H4 (cell line): ENCODE measurements at regions not wholly inside any gene's neighbourhood (a gene's known extent, or its start where the extent isn't known, plus 50 kb on each side); places are given as distances from the start of the nearest gene placed in this dataset.

Source experiments
- DNase-seq: peaks from one replicate; pipeline ENCODE4 v3.0.0-alpha.2; 2015; ENCODE audit warnings: low spot score

- no peak for DNase-seq
Observed at GRCh38 chr16:73536931-73537330, 489.0 kb upstream of the ZFHX3 start.

- no peak for DNase-seq
Observed at GRCh38 chr16:73531021-73531420, 483.1 kb upstream of the ZFHX3 start.

GRCh38 chr16:73530529-73530928 is 482.6 kb upstream of the ZFHX3 start:
- no peak for DNase-seq

GRCh38 chr16:73529303-73530012 is 481.5 kb upstream of the ZFHX3 start:
- no peak for DNase-seq

- no peak for DNase-seq
Observed at GRCh38 chr16:73527187-73527586, 479.3 kb upstream of the ZFHX3 start.

- DNase-seq: no peak
Observed at GRCh38 chr16:73526011-73526804, 478.3 kb upstream of the ZFHX3 start.

GRCh38 chr16:73523209-73523608 is 475.3 kb upstream of the ZFHX3 start:
- DNase-seq: no peak

- DNase-seq: no peak
Observed at GRCh38 chr16:73521499-73521898, 473.6 kb upstream of the ZFHX3 start.

GRCh38 chr16:73515616-73516015 is 467.7 kb upstream of the ZFHX3 start:
- no peak for DNase-seq

GRCh38 chr16:73510852-73511251 is 462.9 kb upstream of the ZFHX3 start:
- DNase-seq: no peak

- DNase-seq: no peak
Observed at GRCh38 chr16:73506568-73507056, 458.7 kb upstream of the ZFHX3 start.

GRCh38 chr16:73505577-73505976 is 457.6 kb upstream of the ZFHX3 start:
- no peak for DNase-seq

- DNase-seq: no peak
Observed at GRCh38 chr16:73504591-73505575, 457.0 kb upstream of the ZFHX3 start.

- no peak for DNase-seq
Observed at GRCh38 chr16:73503093-73503492, 455.2 kb upstream of the ZFHX3 start.

- DNase-seq: no peak
Observed at GRCh38 chr16:73499276-73499675, 451.3 kb upstream of the ZFHX3 start.

GRCh38 chr16:73485880-73486279 is 438.0 kb upstream of the ZFHX3 start:
- DNase-seq: no peak

- DNase-seq: no peak
Observed at GRCh38 chr16:73483934-73484711, 436.2 kb upstream of the ZFHX3 start.

GRCh38 chr16:73483076-73483791 is 435.3 kb upstream of the ZFHX3 start:
- no peak for DNase-seq

GRCh38 chr16:73482310-73482709 is 434.4 kb upstream of the ZFHX3 start:
- DNase-seq: no peak

GRCh38 chr16:73480381-73480780 is 432.5 kb upstream of the ZFHX3 start:
- DNase-seq: no peak
